ENCODE measurements at regions not wholly inside any gene's neighbourhood (a gene's known extent, or its start where the extent isn't known, plus 50 kb on each side); places are given as distances from the start of the nearest gene placed in this dataset.

- H3K79me2 ChIP-seq (ENCODE audit: insufficient read depth, low read length): no peaks in the 10 kb centered on the region
- Mint-ChIP-seq H3K9me3 (peaks cover 0 to 3% (median 0%) of the 10 kb centered on the region in 7 donors), H3K4me1 (no peaks in the 10 kb centered on the region), H3K36me3 (no peaks in the 10 kb centered on the region), H3K27me3 (ENCODE audit: low read depth in 3 of 3) (peaks cover 9 to 26% (median 10%) of the 10 kb centered on the region in 3 donors), H3K4me3 (no peak overlapping the region), H3K27ac (no peak overlapping the region)
- H3K27me3 ChIP-seq (ENCODE audit: control insufficient read depth in 2 of 2, insufficient read depth in 2 of 2, low read length in 2 of 2): peaks cover 5 to 22% of the 10 kb centered on the region in 2 donors
- H3K4me1 ChIP-seq (ENCODE audit: control insufficient read depth in 1 of 2, insufficient read depth in 2 of 2, low read length in 2 of 2): no peaks in the 10 kb centered on the region
- no peak overlapping the region for H2AFZ ChIP-seq (ENCODE audit: insufficient read depth, low read depth, low read length, poor library complexity, severe bottlenecking)
- no peaks in the 10 kb centered on the region for H3K36me3 ChIP-seq (replicated peaks in 1 of 2; ENCODE audit: control insufficient read depth in 1 of 2, insufficient read depth in 2 of 2, low read length in 2 of 2)
- H3K4me3 ChIP-seq (replicated peaks in 1 of 3; ENCODE audit: low read depth in 2 of 3, low read length in 3 of 3): no peak overlapping the region
- H3K4me2 ChIP-seq (replicated peaks; ENCODE audit: extremely low read depth, low read length, poor library complexity, severe bottlenecking): no peak overlapping the region
- no peaks in the 10 kb centered on the region for H4K20me1 ChIP-seq (ENCODE audit: insufficient read depth, low read length)
- no peak for DNase-seq
- intact Hi-C loops (cut with micrococcal nuclease): no loop called here
- H3K27ac ChIP-seq (ENCODE audit: low read depth in 1 of 2, low read length in 2 of 2): no peak overlapping the region
- H3K9ac ChIP-seq (ENCODE audit: insufficient read depth, low read length, poor library complexity, severe bottlenecking): no peak overlapping the region
- H3K9me3 ChIP-seq (replicated peaks in 1 of 2; ENCODE audit: control insufficient read depth in 1 of 2, insufficient read depth in 1 of 2, low read length in 2 of 2): no peaks in the 10 kb centered on the region
- no peak for TF ChIP-seq CTCF (IDR thresholded peaks at IDR 0.05)
- WGBS (ENCODE audit: insufficient coverage): 86% methylated on average over 7 of the region's 7 CpGs
Measured at GRCh38 chr6:1257778-1258177, 54.1 kb upstream of the FOXQ1 start.

- intact Hi-C loops (cut with micrococcal nuclease): no loop called here
- Histone ChIP-seq H2AFZ (ENCODE audit: insufficient read depth, low read depth, low read length, poor library complexity, severe bottlenecking) (no peak overlapping the region), H3K36me3 (replicated peaks in 1 of 2; ENCODE audit: control insufficient read depth in 1 of 2, insufficient read depth in 2 of 2, low read length in 2 of 2) (no peaks in the 10 kb centered on the region), H4K20me1 (ENCODE audit: insufficient read depth, low read length) (no peaks in the 10 kb centered on the region), H3K27ac (ENCODE audit: low read depth in 1 of 2, low read length in 2 of 2) (no peak overlapping the region), H3K9me3 (replicated peaks in 1 of 2; ENCODE audit: control insufficient read depth in 1 of 2, insufficient read depth in 1 of 2, low read length in 2 of 2) (no peaks in the 10 kb centered on the region), H3K27me3 (ENCODE audit: control insufficient read depth in 2 of 2, insufficient read depth in 2 of 2, low read length in 2 of 2) (peaks cover 3 to 16% of the 10 kb centered on the region in 2 donors), H3K9ac (ENCODE audit: insufficient read depth, low read length, poor library complexity, severe bottlenecking) (no peak overlapping the region), H3K4me1 (ENCODE audit: control insufficient read depth in 1 of 2, insufficient read depth in 2 of 2, low read length in 2 of 2) (no peaks in the 10 kb centered on the region), H3K4me2 (replicated peaks; ENCODE audit: extremely low read depth, low read length, poor library complexity, severe bottlenecking) (no peak overlapping the region), H3K79me2 (ENCODE audit: insufficient read depth, low read length) (no peaks in the 10 kb centered on the region), H3K4me3 (replicated peaks in 1 of 3; ENCODE audit: low read depth in 2 of 3, low read length in 3 of 3) (no peak overlapping the region)
- H3K4me1 Mint-ChIP-seq: no peaks in the 10 kb centered on the region
- H3K36me3 Mint-ChIP-seq: no peaks in the 10 kb centered on the region
- peaks cover 0 to 3% (median 0%) of the 10 kb centered on the region in 7 donors for H3K9me3 Mint-ChIP-seq
- H3K27me3 Mint-ChIP-seq (ENCODE audit: low read depth in 3 of 3): peaks cover 9 to 29% (median 10%) of the 10 kb centered on the region in 3 donors
- no peak for TF ChIP-seq CTCF (IDR thresholded peaks at IDR 0.05)
- DNase-seq: no peak
- 95% methylated on average over 8 of the region's 8 CpGs for WGBS (ENCODE audit: insufficient coverage)
- H3K27ac Mint-ChIP-seq: no peak overlapping the region
- peak overlapping the region in 1 of 2 donors; percentile 55 for H3K4me3 Mint-ChIP-seq
Measured at GRCh38 chr6:1256435-1257008, 55.4 kb upstream of the FOXQ1 start.
